HK-2 (cell line): ENCODE measurements at regions not wholly inside any gene's neighbourhood (a gene's known extent, or its start where the extent isn't known, plus 50 kb on each side); places are given as distances from the start of the nearest gene placed in this dataset.

ENCODE experiments used
- DNase-seq: peaks from one replicate; pipeline ENCODE4 v3.0.0-alpha.2; 2018; ENCODE audit not compliant: unreplicated experiment

DNA sequence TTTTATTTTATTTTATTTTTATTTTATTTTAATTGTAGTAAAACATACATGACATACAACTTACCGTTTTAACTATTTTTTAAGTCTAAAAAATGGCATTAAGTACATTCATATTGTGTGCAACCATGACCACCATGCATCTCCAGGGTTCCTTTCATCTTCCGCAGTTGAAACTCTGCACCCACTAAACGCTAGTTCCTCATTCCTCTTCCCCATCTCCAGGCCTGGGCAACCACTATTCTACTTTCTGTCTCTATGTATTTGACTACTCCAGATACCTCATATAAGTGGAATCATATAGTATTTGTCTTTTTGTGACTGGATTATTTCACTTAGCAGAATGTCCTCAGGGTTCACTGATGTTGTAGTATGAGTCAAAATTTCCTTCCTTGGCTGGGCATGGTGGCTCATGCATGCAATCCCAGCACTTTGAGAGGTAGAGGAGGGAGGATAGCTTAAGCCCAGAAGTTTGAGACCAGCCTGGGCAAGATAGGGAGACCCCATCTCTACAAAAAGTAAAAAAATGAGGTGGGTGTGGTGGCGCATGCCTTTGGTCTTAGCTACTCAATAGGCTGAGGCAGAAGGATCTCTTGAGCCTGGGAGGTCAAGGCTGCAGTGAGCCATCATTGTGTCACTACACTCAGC is 55.7 kb upstream of the ZNF507 start:
- no peak for DNase-seq

DNA sequence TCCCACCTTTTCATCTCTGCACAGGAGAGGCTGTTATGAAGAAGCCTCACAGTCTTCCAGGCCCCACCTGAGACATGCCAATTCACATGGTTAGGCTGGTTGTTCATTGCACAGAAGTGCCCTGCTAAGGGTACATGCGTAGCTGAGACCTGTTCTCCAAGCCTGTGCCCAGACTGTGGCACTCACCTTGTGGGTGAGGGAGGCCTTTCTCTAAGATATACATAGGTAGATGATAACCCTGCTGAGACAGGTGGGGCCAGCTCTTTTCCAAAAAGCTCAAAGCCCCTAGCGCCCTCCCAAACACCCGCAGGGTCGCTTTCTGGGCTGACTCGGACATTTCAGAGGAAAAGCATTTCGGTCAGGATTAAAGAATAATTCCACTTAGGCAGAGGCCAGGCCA is 53.5 kb upstream of the ZNF507 start:
- no peak for DNase-seq

DNA sequence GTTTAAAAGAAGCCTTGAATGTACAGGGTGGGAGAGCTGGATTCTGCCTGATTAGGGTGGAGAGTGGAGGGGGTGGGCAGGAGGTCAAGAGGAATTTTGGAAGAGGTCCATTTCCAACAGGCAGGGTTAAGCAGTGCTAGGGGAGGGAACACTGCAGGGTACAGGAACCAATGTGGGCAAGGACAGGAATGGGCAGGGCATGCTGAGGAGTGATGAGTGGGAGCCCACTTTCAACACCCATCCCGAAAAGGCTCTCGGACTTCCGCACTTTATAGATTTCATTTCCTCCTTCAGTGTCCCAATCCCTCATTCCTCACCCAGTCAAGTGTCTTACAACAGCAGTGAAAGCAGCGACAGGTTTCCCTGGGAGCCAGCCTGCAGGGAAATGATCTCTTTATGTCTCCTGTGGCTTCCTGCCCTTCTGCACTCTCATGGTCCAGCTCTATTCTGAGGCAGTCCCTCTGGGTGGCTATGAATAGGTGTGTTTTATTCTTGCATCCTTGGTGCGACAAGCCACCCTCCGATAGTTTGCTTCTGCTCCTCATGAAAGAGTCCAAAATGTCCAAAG is 50.5 kb upstream of the ZNF507 start:
- DNase-seq, result no peak
